Stomach (tissue), 8 donors: ENCODE measurements at regions not wholly inside any gene's neighbourhood (a gene's known extent, or its start where the extent isn't known, plus 50 kb on each side); places are given as distances from the start of the nearest gene placed in this dataset.

Experiments
- DNase-seq, 2 donors: peaks; one replicate each; pipeline versions ENCODE4 v3.0.0 to v3.0.0-alpha.2; 2013 to 2019
- H3K27ac ChIP-seq, 5 donors: fragments of 200-600 bp in 4 of 5; sonication (generic) in 4 of 5; one replicate each; pipeline ENCODE4 v1.5.1; 2013 to 2019; ENCODE audit warnings: mild to moderate bottlenecking in 1 of 5, moderate library complexity in 1 of 5
- H3K27me3 ChIP-seq, 3 donors: fragments of 200-600 bp; sonication (generic); one replicate each; pipeline ENCODE4 v1.5.1; 2017 to 2019; ENCODE audit warnings: mixed run types in 1 of 3
- H3K36me3 ChIP-seq, 4 donors: fragments of 200-600 bp; sonication (generic); 1 replicate in 3 of 4; 2 replicates in 1 of 4; pipeline ENCODE4 v1.5.1; 2016 to 2019
- H3K4me1 ChIP-seq, 4 donors: fragments of 200-600 bp; sonication (generic); one replicate each; pipeline ENCODE4 v1.5.1; 2016 to 2019
- H3K4me3 ChIP-seq, 4 donors: fragments of 200-600 bp; sonication (generic) in 3 of 4; one replicate each; pipeline ENCODE4 v1.5.1; 2016 to 2019; ENCODE audit warnings: mild to moderate bottlenecking in 1 of 4
- H3K9me3 ChIP-seq, 4 donors: fragments of 200-600 bp; sonication (generic); one replicate each; pipeline ENCODE4 v1.5.1; 2016 to 2019
- EP300 ChIP-seq: sonication (generic); formaldehyde crosslinking; IDR thresholded peaks from one replicate; pipeline ENCODE4 v1.6.1; 2017; ENCODE audit warnings: antibody characterized with exemption
- POLR2A ChIP-seq, 4 donors: fragments of 450-650 bp; IDR thresholded peaks; one replicate each; pipeline ENCODE4 v1.6.1; 2016; ENCODE audit warnings: antibody characterized with exemption in 4 of 4, control low read depth in 2 of 4, mild to moderate bottlenecking in 1 of 4, moderate library complexity in 1 of 4
- POLR2AphosphoS5 ChIP-seq, 3 donors: sonication (generic); formaldehyde crosslinking; IDR thresholded peaks; one replicate each; pipeline ENCODE4 v1.6.1; 2016; ENCODE audit warnings: antibody characterized with exemption in 3 of 3
- WGBS, 5 donors: extraction: QIAGEN DNeasy Blood & Tissue Kit in 3 of 5; methylation state at CpG; one replicate each; pipeline versions ENCODE4 v1.1.5 to v1.1.7; 2013 to 2018; 5-methylcytosine and 5-hydroxymethylcytosine counted together
- intact Hi-C: fragments of 100-400 bp; cut with DNase I; formaldehyde crosslinking; loops from one replicate; pipeline ENCODE4 v1.15.1; 2023; ENCODE audit warnings: low total_unique reads
- TF ChIP-seq, protein P1 (sequence below), 7 experiments: fragments of 450-650 bp in 4 of 7; fragments of 200-600 bp in 3 of 7; sonication (generic) in 3 of 7; IDR thresholded peaks; one replicate each; pipeline ENCODE4 v1.5.1; 2016 to 2019; ENCODE audit warnings: antibody characterized with exemption in 7 of 7, control low read depth in 2 of 7, mild to moderate bottlenecking in 1 of 7
- donor health status: healthy with polysubstance abuse.
- donor health status: Bipolar disorder and iron deficiency.
- donor health status: healthy.

DNA sequence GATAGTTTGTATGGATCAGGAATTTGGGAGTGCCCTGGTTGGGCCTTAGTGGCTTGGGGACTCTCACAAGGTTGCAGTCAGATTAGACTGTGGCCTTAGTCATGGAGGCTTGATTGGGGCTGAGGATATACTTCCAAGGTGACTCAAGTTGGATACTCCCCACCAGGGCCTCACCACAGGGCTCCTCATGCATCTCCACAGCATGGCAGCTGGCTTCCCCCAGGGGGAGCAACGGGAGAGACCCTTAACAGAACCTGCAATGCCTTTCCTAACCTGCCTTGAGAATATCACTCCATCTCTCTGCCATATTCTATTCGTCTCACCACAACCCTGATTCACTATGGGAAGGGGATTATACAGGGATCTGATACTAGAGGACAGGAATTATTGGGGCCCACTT lies 161.9 kb downstream of the RELL1 start:
- no peak for DNase-seq
- no peaks in the 10 kb centered on the region for H3K27me3 ChIP-seq
- intact Hi-C loops = no loop called here
- H3K27ac ChIP-seq = no peak overlapping the region
- no peaks in the 10 kb centered on the region for H3K36me3 ChIP-seq
- TF ChIP-seq, protein P1, sequence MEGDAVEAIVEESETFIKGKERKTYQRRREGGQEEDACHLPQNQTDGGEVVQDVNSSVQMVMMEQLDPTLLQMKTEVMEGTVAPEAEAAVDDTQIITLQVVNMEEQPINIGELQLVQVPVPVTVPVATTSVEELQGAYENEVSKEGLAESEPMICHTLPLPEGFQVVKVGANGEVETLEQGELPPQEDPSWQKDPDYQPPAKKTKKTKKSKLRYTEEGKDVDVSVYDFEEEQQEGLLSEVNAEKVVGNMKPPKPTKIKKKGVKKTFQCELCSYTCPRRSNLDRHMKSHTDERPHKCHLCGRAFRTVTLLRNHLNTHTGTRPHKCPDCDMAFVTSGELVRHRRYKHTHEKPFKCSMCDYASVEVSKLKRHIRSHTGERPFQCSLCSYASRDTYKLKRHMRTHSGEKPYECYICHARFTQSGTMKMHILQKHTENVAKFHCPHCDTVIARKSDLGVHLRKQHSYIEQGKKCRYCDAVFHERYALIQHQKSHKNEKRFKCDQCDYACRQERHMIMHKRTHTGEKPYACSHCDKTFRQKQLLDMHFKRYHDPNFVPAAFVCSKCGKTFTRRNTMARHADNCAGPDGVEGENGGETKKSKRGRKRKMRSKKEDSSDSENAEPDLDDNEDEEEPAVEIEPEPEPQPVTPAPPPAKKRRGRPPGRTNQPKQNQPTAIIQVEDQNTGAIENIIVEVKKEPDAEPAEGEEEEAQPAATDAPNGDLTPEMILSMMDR (IDR thresholded peaks at IDR 0.05) = no peak
- TF ChIP-seq EP300 = no peak
- no peak for TF ChIP-seq POLR2AphosphoS5 (IDR thresholded peaks at IDR 0.05)
- no peak for TF ChIP-seq POLR2A (IDR thresholded peaks at IDR 0.05)
- no peaks in the 10 kb centered on the region for H3K4me1 ChIP-seq
- H3K4me3 ChIP-seq = no peak overlapping the region
- peaks cover 0 to 14% (median 10%) of the 10 kb centered on the region in 4 donors for H3K9me3 ChIP-seq
- WGBS, 5 donors = 79 to 85% (median 81%) methylated on average over 2 of the region's 2 CpGs

DNA sequence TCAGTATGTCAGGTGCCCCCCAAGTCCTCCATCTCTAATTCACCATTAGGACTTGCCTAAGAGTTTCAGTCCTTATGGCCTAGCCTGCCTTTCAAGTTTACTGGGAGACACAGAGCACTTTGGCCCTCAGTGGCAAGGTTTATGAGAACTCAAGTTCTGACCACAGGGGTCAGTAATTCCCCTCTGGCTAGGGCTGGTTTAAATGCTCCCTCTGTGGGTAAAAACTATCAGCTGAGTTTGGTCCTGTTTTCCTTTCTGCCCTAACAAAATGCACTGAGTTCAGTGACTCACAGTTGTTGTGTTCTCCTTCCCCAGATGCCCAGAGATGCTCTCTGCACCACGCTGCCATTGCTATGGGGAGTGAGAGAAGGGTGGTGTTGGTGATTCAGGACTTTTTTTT lies 163.2 kb downstream of the RELL1 start:
- DNase-seq = no peak
- Histone ChIP-seq H3K9me3 (peaks cover 0 to 15% (median 10%) of the 10 kb centered on the region in 4 donors), H3K36me3 (no peaks in the 10 kb centered on the region), H3K27me3 (no peaks in the 10 kb centered on the region), H3K4me1 (no peaks in the 10 kb centered on the region), H3K4me3 (no peak overlapping the region), H3K27ac (no peak overlapping the region)
- no peak for TF ChIP-seq POLR2AphosphoS5 (IDR thresholded peaks at IDR 0.05)
- no peak for TF ChIP-seq POLR2A (IDR thresholded peaks at IDR 0.05)
- no peak for TF ChIP-seq EP300
- TF ChIP-seq, protein P1 (IDR thresholded peaks at IDR 0.05) = no peak
- intact Hi-C loops = no loop called here
- 0 to 98% (median 86%) methylated on average over 1 of the region's 1 CpG for WGBS, 5 donors

DNA sequence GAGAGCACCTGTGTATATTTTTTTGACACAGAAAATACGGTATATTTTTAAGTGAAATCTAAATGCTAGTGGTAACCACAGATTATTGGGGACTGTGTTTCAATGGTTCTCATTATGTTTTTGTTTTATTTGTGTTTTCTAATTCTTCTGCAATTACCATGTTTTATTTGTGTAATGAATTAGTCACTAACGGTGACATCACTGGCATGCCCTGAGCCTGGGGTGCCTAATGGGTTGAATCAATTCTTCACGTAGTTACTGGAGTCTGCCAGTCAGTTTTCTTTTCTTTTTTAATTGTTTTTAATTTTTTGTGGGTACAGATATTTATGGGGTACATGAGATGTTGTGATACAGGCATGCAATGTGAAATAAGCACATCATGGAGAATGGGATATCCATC lies 168.8 kb downstream of the RELL1 start:
- Histone ChIP-seq H3K4me1 (no peaks in the 10 kb centered on the region), H3K27me3 (no peaks in the 10 kb centered on the region), H3K36me3 (no peaks in the 10 kb centered on the region), H3K4me3 (no peak overlapping the region), H3K9me3 (peaks cover 0 to 28% (median 14%) of the 10 kb centered on the region in 4 donors), H3K27ac (no peak overlapping the region)
- no peak for TF ChIP-seq POLR2A (IDR thresholded peaks at IDR 0.05)
- no peak for TF ChIP-seq POLR2AphosphoS5 (IDR thresholded peaks at IDR 0.05)
- TF ChIP-seq EP300 = no peak
- TF ChIP-seq, protein P1 (IDR thresholded peaks at IDR 0.05) = no peak
- intact Hi-C loops = no loop called here
- no peak for DNase-seq
- WGBS, 5 donors = 86 to 92% (median 88%) methylated on average over 3 of the region's 3 CpGs

DNA sequence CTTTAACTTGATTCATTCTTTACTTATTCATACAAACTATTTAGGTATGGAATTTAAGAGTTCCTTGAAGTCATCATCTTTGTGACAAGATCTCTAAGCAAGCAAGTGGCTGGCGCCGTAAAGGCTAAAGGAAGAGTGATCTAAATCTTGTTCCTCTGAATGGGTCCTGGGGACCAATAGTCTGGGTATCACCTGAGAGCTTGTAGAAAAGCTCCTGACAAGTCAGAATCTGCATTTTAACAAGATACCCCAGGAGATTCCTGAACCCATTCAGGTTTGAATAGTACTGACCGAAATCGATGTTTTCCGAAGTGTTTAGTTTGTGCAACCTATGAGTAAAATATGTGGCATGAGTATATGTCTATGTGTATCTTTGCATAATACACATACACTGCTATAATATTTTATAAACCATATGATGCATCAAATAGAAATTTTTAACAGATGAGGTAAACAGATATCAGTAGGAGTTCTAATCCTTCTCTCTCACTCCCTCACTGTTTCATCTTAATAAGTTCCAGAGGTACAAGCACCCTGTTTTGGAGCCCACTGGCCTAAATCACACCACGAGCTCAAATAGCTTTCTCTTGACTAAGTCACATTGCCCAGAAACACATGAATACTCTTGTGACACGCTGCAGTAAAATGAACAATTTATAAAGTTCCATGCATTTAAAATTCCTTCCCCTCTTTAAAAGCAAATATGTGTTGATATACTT lies 170.0 kb downstream of the RELL1 start:
- TF ChIP-seq, protein P1 (IDR thresholded peaks at IDR 0.05) = no peak
- no peak for TF ChIP-seq EP300
- TF ChIP-seq POLR2A (IDR thresholded peaks at IDR 0.05) = no peak
- no peak for TF ChIP-seq POLR2AphosphoS5 (IDR thresholded peaks at IDR 0.05)
- Histone ChIP-seq H3K36me3 (no peaks in the 10 kb centered on the region), H3K9me3 (peaks cover 0 to 28% (median 14%) of the 10 kb centered on the region in 4 donors), H3K4me1 (no peaks in the 10 kb centered on the region), H3K27me3 (no peaks in the 10 kb centered on the region), H3K4me3 (no peak overlapping the region), H3K27ac (no peak overlapping the region)
- WGBS, 5 donors = 80 to 90% (median 88%) methylated on average over 7 of the region's 7 CpGs
- DNase-seq = no peak
- intact Hi-C loops = no loop called here
